Right forelimb (tissue), 1 donor: ENCODE measurements at regions not wholly inside any gene's neighbourhood (a gene's known extent, or its start where the extent isn't known, plus 50 kb on each side); places are given as distances from the start of the nearest gene placed in this dataset.
"Not testable (repeated sequence)": the region's sequence is repeated elsewhere in the genome, so short reads cannot be mapped to it uniquely, and the experiment has no call there.

ENCODE experiments used
- DNase-seq: peaks from one replicate; pipeline ENCODE4 v3.0.0-alpha.2; 2018

DNA sequence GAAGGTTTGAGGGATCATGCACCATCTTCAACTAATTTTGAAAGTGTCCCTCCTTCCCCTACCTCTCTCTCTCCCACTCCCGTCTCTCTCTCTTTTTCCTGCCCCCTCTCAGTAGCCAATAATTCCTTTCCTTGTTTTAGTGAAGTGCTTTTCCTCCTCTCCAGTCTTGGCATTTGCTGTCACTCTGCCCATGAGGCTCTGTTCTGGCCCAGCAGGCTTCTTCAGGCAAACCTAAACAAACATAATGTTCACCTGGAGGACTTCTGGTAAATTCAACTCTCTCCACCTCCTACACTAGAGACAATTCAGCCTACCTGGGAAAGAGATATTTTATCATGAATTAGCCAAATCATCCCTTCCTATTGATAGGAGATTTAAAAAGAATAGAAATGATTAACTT, 86.6 kb upstream of the ADRA1D start:
- no peak for DNase-seq

DNA sequence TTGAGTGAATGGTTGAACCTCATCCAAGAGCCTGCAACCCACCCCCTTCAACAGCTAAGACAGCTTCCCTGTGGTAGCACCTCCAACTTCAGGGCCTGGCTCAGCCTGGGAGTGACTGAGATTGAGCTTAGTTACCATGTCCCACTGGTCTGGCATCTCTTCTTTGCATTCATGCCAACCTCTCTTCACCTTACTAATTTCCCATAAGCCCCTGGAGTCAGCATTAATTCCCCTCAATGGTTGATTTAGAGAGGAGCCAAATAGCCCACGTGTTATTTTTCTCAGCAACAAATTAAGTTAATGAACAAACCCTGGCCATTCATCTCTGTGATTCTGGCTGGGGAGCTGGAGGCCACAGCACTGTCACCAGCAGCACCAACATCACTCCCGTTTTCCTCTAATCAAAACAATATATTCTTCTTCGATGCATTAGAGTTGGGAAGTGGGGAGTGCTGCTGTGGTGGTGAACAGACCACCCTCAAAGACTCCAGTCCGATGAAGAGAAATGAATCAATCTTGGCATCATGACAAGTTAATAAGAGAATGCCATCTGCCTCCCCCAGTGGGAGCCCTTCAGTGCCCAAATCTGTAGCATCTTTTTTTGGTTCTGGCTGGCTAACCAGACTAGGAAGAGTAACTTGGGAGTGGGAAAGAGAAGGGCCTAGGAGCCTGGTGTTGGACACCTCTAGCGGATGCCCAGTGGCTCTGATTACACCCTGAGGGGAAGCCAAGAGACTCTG, 83.2 kb upstream of the ADRA1D start:
- DNase-seq: no peak

DNA sequence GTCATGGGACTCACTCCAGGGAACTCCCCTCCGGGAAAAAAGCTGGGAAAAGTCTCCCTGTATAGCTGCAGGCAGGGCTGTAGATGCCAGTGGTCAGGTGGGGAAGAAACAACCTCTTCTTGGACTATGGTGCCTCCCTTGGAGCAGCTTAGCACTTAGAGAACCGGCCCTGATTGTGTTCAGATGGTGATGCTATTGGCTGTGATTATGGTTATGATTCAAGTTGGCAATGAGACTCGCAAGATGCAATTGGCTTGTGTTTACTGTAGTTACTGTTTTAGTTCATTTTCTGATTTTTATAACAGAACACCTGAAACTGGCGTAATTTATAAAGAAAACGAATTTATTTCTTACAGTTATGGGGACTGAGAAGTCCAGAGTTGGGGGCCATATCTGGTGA, 80.9 kb upstream of the ADRA1D start:
- DNase-seq: no peak

DNA sequence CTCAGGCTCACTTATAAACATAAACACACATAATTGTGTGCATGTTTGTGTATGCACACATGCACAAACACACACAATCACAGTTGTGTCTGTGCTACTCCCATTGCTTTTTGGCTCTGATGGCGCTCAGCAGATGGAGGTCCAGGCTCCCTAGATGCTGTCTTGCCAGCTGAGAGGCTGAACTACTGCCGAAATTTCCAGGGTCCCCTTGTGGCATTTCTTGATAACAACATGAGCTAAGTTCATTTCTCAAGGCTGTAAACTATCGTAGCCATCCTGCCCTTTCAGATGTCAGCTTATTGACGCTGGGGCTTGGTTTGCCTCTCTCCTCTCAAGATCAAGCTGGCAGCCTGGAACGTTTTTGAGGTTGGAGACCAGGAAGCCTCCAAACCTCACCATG, 80.1 kb upstream of the ADRA1D start:
- DNase-seq: no peak

DNA sequence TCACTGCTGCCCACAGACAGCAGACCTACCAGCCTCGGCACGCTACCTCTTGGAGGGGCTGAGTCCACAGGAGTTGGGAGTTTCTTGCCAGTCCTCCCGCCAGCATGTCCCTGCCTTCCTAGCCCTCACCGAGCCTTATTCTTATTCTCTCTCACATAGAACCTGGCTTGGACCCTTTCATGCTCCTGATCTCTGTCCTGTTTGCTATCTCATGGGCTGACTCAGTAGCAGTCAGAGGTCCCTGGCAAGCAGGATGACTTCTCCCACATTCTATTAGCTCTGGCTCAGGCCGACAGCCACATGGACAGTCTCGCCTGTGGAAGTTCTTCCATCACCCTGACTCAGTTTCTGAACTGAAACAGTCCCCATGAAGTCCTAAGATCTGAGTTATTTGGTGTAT, 79.5 kb upstream of the ADRA1D start:
- DNase-seq: no peak

DNA sequence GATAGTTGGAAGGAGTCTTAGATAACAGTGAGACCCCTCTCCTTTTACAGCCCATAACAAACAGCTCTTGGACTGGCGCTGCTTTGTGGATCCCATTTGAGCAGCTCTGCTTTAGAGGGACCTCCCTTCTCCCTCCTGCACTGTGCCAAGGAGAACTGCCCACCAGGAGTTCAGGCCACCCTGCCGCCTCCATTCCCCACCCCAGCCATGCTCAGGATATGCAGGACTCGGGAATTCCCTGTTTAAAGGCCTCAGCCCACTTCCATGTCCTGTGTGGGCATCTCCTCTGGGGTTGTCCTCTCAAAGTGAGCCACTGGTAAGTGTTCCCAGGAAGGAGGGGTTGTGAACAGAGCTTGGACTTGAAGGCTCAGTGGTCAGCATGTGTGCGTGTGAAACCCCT, 78.9 kb upstream of the ADRA1D start:
- no peak for DNase-seq

DNA sequence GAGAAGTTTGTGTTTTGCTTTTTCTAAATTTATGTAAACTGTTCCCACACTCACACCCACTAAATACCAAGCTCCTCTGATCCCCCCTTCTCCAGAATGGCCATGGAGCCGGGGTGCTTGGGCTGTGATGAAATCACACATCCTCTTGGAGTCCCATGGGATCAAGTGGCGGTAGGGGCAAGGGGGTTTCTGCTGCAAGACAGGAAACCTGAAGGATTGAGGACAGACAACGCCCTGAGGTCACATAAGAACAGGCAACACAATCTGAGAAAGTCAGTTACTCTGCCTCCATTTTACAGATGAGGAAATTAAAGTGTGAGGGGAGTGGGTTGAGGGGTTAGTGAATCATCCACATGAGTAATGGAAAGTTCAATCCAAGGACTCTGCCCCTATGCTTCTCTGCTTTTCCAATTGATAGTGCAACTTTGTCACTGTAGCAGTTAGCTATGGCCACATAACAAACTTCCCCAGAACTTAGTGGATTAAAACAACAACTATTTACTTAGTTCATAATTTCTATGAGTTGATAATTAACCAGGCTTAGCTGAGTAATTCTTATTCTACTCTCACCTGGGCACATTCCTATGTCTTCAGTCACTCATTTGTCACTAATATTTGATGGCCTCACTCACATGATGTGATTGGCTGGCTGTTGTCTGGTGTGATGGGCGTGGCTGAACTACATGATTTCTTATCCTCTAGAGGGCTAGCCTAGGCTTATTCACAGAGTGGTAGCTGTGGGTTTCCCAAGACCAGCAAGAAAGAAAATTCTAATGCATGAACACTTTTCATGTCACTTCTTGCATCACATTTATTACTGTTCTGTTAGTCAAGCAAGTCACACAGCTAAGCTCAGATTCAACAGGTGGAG, 77.3 kb upstream of the ADRA1D start:
- DNase-seq: no peak

DNA sequence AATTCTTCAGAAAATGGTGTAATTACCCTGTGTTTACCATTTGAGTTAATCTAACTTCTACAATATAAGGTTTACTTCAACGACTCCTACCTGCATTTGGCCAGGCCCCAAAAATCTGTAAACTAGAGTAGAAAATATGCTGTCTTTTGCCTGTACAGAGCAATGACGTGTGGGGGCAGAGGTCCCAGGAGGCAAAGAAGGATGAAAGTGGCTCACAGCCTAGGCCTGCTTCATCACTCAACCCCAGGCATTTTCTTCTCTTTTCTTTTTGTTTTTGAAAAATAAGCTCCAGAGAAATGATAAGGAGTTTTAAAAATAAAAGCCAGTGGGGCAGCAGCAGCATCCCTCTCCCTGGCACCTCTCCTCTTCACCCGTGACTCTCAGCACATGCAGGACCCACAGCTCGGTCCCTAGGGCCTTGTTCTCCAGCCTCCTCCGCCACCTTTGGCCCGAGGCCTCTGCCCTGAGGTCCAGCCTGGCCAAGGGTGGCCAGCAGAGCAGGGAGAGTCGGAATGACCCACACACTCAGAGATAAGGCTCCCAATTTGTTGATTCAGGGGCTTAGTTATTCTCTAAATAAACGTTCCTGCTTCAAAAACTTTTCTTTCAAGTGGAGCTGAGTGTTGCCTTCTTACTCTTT, 76.6 kb upstream of the ADRA1D start:
- no peak for DNase-seq

DNA sequence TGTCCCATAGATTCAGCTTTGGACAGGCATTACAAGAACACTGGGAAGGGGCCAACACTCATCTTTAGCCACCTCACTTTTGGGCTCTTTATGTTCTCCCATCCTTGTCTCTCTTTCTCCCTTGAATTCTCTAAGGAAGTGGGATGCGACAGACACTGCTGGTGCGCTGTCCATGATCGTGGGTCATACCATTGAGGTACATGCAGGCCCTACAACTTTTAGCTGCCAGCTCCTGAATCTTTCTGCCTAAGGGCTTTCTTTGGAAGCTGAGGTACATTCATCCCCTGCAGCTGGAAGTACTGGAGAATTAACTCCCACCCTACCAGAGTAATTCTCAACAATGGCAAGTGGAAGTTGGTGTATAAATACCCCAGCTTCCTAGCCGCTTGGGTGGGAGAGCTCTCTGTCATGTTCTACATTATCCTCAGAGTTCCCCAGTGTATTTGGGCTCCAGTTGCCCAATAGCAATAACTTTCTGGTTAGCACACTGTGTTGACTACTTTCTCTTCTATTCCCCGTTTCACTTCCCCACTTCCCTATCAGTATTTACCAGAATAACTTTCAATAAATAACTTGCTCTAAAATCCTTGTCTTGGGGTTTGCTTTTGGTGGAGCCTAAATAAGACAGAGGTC, 75.6 kb upstream of the ADRA1D start:
- no peak for DNase-seq

DNA sequence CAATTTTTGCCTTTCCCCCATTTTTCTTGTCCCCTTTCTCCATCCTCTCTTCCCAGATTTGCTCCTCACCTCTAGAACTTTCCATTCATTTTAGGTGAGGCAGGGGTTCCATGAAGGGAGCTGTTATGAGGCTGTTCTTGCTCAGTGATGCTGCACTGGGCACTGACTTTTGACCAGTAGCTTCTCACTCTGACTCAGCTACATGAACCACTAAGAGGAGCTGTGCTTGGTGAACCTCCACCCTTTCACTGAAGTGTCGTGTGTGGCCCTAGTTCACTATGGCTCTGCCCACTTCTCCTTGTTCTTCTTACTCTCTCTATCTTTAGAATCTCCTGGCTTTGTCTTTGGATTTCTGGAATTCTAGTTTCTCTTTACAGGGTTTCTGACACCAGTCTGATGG, 73.4 kb upstream of the ADRA1D start:
- no peak for DNase-seq

DNA sequence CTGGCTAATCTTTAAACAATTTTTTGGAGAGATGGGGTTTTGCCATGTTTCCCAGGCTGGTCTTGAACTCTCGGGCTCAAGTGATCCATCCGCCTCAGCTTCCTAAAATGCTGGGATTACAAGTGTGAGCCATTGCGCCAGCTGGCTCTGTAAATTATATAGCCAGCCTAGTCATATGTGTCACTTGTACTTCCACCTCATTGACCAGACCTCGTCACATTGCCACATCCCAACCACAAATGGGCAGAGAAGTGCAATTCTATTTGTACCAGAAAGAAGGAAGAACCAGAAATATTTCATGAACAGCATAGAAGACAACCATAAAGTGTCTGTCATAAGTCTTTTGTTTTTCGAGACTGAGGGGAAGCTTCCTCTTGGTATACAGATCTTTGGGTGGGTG, 71.2 kb upstream of the ADRA1D start:
- DNase-seq: no peak

DNA sequence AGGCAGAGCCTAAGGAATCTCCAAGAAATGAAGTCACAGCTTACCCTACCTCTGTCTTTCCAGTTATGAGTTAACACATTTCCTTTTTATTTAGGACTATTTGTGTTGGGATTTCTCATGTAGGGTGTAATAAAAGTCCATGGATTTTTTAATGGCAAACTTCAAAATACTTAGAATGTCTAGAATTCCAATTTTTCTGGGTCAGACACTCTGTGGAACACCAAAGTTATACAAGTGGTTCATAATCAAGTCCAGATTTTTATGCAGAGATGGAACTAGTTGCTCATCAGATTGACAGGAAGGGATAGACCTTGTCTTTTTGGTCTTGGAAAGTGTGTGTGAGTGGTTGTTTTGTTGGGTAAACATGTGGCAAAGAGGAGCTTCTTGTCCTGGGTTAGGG, 69.8 kb upstream of the ADRA1D start:
- no peak for DNase-seq

DNA sequence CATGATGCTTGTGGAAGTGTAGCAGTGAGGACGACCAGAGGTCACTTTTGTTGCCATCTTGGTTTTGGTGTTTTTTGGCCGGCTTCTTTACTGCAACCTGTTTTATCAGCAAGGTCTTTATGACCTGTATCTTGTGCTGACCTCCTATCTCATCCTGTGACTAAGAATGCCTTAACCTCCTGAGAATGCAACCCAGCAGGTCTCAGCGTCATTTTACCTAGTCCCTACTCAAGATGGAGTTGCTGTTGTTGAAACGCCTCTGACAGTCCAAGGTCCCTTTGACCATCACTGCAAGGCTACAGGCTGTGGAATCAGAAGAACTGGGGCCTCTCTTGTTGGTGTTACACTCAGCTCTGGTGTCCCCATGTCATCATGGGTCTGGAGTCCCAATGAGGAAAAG, 61.5 kb upstream of the ADRA1D start:
- DNase-seq: not testable (repeated sequence)

DNA sequence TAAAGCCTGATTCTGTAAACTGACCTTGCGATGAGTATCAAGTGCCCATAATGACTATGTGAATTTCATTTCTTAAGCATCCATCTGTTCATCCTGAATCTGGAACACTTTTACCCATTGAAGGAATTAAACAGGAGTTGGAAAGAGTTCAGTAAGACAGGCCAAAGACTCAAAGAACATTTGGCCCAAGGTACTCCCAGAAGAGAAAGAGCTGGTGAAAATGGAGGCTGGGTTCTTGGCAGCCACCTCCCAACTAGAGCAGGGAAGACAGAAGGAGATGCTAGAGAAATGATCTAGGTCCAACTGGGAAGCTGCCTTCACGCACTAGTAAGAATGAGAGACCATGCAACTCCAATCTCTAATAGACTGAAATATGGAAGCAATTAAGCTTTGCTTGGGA, 57.1 kb upstream of the ADRA1D start:
- no peak for DNase-seq

DNA sequence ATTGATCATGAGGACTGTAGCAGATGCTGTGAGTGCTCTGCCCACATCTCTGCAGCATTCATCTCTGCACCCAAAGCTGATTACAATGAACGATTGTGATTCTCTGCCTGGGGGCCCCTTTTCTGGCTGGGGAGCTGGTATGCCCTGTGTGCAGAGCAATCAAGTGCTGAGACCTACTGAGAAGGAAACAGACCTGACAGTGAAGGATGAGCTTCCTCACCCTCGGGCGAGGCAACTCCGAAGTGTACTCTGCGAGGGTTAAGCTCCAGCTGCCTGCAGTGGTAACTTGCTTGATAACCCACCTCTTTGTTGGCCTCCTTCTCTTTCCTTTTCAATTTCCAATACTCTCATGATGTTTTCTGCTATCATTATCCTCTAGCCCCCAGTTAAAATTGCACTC, 56.0 kb upstream of the ADRA1D start:
- no peak for DNase-seq

DNA sequence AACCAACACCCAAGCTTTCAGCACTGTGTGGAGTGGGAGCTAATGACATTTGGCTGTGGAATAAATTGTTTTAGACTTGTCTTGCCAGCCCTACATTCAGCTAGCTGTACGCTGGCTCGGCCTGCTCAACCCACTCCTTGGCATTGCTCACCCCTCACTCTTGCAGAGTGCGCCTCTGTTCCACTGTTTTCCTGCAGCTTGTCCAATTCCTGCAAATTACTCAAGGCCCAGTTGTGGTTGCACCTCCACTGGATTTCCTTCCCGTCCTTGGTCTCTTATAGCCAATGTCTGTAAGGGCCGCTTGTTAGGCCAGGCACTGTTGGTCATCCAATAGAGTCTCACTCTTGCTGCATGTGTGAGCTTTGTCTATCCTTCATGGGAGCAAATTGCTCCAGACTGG, 55.5 kb upstream of the ADRA1D start:
- DNase-seq: no peak

DNA sequence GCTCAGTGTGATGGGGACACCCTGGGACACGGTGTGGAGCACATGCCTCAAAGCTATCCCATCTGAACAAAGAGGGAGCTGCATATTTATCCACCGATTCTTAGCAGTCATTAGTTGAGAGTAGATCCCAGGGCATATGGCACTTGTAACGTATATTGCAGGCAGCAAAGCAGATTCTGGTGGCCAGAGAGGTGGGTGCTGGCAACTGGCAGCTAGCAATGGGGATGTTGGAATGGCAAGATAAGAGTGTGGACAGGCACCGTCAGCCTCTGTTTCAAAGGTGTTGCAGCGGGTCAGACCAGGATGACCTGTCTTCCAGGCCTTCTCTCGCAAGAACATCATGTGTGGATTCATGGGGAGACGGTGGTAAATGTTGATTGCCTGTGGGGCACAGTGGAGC, 54.0 kb upstream of the ADRA1D start:
- no peak for DNase-seq

DNA sequence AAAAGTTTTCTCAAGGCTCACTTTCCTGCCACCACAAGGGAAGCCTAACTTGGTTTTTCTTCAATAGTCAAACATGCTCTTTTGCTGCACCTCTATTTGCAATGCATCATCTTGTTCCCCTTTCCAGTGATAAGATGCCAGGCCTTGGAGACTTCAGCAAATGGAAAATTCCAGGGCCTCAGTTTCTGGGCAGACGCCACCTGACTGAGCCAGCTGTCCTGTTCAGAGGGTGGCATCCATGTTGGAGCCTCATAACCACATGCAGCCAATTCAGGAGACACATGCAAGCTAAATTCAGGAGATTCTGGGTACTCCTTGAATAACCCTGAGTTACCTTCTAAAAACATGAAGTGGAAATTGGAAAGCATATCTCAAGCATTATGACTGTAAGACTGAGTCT, 51.8 kb upstream of the ADRA1D start:
- DNase-seq: no peak

DNA sequence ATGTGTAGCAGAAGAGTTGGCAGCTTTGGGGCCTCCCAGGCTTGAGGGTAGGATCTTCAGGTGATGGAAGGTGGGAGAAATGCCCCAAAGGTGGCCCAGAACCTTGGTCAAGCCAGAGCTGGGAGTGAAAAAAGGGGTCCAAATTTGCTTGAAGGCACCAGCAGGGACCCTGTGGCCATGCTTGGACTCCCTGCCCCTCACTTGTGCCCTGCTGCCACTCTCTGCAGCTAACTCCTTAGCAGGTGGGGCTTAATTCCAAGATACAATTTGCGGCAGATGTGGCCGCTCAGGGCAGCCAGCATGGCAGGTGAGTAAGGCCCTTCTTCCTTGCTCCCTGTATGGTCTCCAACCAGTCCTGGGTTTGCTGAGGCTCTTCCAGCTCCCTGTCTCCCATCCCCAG, 51.3 kb upstream of the ADRA1D start:
- no peak for DNase-seq

DNA sequence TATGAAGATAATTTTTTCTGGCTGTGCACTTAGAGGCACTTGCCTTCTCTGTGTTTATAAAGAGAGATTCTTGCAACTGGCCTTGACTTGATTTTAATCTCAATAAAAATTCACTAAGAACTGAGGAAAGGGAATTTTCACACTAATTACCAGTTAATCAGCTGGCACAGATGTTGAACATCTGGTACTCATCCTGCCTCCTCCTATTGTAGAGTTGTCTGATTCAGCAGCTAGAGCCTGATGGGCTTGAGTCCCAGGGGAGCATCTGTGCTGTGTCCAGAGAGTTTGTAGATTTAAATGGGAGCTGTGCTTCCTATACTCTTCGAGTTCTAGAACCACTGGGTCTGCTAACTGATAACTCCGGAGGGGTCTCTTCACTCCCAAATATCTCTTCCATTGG, 50.7 kb upstream of the ADRA1D start:
- DNase-seq: no peak

DNA sequence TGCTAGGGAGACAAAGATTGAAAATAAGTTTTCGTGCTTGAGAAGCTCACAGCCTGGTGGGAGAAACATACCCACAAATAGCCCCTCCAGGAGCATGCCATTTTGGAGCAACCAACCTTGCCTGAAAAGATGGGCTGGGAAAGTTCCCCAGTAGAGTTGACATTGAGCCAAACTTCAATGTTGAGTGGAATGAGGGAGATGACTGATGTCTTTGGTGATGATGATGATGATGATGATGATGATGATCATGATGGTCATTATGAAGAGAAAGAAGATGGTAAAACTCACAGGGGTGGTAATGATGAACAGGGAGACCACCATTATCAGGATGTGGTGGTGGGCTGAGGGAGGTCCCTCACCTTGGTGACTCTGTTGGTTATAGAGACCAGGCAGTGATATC, 50.1 kb upstream of the ADRA1D start:
- no peak for DNase-seq
